Endothelial cell of umbilical vein (primary cell): ENCODE measurements at regions not wholly inside any gene's neighbourhood (a gene's known extent, or its start where the extent isn't known, plus 50 kb on each side); places are given as distances from the start of the nearest gene placed in this dataset.

Experiments used
- EZH2 ChIP-seq: IDR thresholded peaks from 2 replicates; pipeline ENCODE4 v1.6.1; 2012; ENCODE audit warnings: borderline replicate concordance, low read depth, mild to moderate bottlenecking, moderate library complexity, low read length, inconsistent platforms; ENCODE audit not compliant: severe bottlenecking
- FOS ChIP-seq: IDR thresholded peaks from 2 replicates; pipeline ENCODE4 v1.6.1; 2011; ENCODE audit warnings: mild to moderate bottlenecking, low read length, moderate library complexity, borderline replicate concordance; ENCODE audit not compliant: insufficient read depth
- GATA2 ChIP-seq: IDR thresholded peaks from 2 replicates; pipeline ENCODE4 v1.7.0; 2011; ENCODE audit warnings: low read depth, mild to moderate bottlenecking, moderate library complexity, mixed read lengths, low read length; ENCODE audit not compliant: insufficient read length, insufficient read depth
- JUN ChIP-seq: IDR thresholded peaks from 2 replicates; pipeline ENCODE4 v1.6.1; 2011; ENCODE audit warnings: borderline replicate concordance, low read depth; ENCODE audit not compliant: insufficient read length, insufficient read depth
- MAX ChIP-seq: IDR thresholded peaks from 2 replicates; pipeline ENCODE4 v1.6.1; 2011; ENCODE audit not compliant: insufficient read depth, insufficient read length
- POLR2A ChIP-seq: IDR thresholded peaks from 2 replicates; pipeline ENCODE4 v1.6.1; 2012; ENCODE audit warnings: low read depth, mild to moderate bottlenecking, control low read depth, low read length
- POLR2AphosphoS5 ChIP-seq: IDR thresholded peaks from 2 replicates; pipeline ENCODE4 v1.6.1; 2012; ENCODE audit warnings: low read depth, mild to moderate bottlenecking, control low read depth, low read length, moderate library complexity; ENCODE audit not compliant: insufficient read depth
- TF ChIP-seq, protein P1 (sequence below), 2 donors: IDR thresholded peaks; 1 replicate in 1 of 2; 2 replicates in 1 of 2; pipeline ENCODE4 v1.5.1; 2011; ENCODE audit warnings: low read length in 2 of 2, mild to moderate bottlenecking in 2 of 2, moderate library complexity in 2 of 2, control low read depth in 1 of 2, inconsistent platforms in 1 of 2, low read depth in 1 of 2; ENCODE audit not compliant: insufficient read depth in 1 of 2; ENCODE audit errors: extremely low read depth in 1 of 2

DNA sequence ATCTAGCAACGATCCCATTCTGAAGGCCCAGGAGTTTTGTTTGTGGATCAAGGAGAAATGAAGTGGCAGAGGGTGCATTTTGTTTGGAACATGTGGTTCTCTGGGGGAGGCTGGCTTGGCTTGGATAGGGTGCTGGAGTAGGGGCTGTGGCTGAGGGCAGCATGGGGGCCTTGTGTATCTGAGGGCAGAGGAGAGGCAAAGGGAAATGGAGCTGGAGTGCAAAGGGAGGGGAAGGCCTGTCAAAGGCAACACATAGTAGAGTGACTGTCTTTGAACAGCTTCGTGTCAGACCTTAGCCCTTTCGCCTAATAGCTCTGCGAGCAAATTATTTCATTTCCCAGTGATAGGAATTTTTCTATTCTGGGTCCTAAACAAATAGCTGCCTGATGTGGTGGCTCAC, 187.2 kb downstream of the KCNRG start:
- no peak for TF ChIP-seq EZH2
- TF ChIP-seq, protein P1, sequence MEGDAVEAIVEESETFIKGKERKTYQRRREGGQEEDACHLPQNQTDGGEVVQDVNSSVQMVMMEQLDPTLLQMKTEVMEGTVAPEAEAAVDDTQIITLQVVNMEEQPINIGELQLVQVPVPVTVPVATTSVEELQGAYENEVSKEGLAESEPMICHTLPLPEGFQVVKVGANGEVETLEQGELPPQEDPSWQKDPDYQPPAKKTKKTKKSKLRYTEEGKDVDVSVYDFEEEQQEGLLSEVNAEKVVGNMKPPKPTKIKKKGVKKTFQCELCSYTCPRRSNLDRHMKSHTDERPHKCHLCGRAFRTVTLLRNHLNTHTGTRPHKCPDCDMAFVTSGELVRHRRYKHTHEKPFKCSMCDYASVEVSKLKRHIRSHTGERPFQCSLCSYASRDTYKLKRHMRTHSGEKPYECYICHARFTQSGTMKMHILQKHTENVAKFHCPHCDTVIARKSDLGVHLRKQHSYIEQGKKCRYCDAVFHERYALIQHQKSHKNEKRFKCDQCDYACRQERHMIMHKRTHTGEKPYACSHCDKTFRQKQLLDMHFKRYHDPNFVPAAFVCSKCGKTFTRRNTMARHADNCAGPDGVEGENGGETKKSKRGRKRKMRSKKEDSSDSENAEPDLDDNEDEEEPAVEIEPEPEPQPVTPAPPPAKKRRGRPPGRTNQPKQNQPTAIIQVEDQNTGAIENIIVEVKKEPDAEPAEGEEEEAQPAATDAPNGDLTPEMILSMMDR (IDR thresholded peaks at IDR 0.05; ENCODE audit: extremely low read depth in 1 of 2, insufficient read depth in 1 of 2, low read depth in 1 of 2, low read length in 2 of 2) = no peak
- TF ChIP-seq GATA2 = no peak
- TF ChIP-seq POLR2A = no peak
- no peak for TF ChIP-seq POLR2AphosphoS5
- no peak for TF ChIP-seq FOS
- TF ChIP-seq JUN = no peak
- TF ChIP-seq MAX = no peak
